H9 (cell line): ENCODE measurements at regions not wholly inside any gene's neighbourhood (a gene's known extent, or its start where the extent isn't known, plus 50 kb on each side); places are given as distances from the start of the nearest gene placed in this dataset.
A peak's percentile ranks its signal among the peaks of the same experiment; 100 is the strongest.
"Not testable (repeated sequence)": the region's sequence is repeated elsewhere in the genome, so short reads cannot be mapped to it uniquely, and the experiment has no call there.

Experiments
- DNase-seq: peaks from one replicate; pipeline ENCODE4 v3.0.0-alpha.2; 2017
- H2AFZ ChIP-seq: one replicate; pipeline ENCODE4 v1.6.1; 2013; ENCODE audit warnings: mild to moderate bottlenecking, low read length, control low read depth, moderate library complexity
- H2AK5ac ChIP-seq: 2 replicates; pipeline ENCODE4 v1.6.1; 2013; ENCODE audit warnings: low read length, control low read depth, mixed read lengths; ENCODE audit not compliant: insufficient read length
- H2BK120ac ChIP-seq: one replicate; pipeline ENCODE4 v1.6.1; 2013; ENCODE audit warnings: low read depth, mild to moderate bottlenecking, low read length, control low read depth, inconsistent platforms; ENCODE audit not compliant: poor library complexity, severe bottlenecking
- H2BK12ac ChIP-seq: 2 replicates; pipeline ENCODE4 v1.6.1; 2013; ENCODE audit warnings: low read length, control low read depth, mixed read lengths, low read depth; ENCODE audit not compliant: insufficient read length
- H2BK15ac ChIP-seq: 2 replicates; pipeline ENCODE4 v1.6.1; 2013; ENCODE audit warnings: low read depth, low read length, control low read depth
- H2BK20ac ChIP-seq: one replicate; pipeline ENCODE4 v1.6.1; 2013; ENCODE audit warnings: low read depth, mild to moderate bottlenecking, low read length, control low read depth, inconsistent platforms; ENCODE audit not compliant: poor library complexity, severe bottlenecking
- H2BK5ac ChIP-seq: 2 replicates; pipeline ENCODE4 v1.6.1; 2013; ENCODE audit warnings: low read length, control low read depth, mixed read lengths; ENCODE audit not compliant: insufficient read length
- H3K14ac ChIP-seq: 2 replicates; pipeline ENCODE4 v1.6.1; 2013; ENCODE audit warnings: low read length, control low read depth; ENCODE audit not compliant: insufficient read depth
- H3K18ac ChIP-seq: 2 replicates; pipeline ENCODE4 v1.6.1; 2013; ENCODE audit warnings: low read depth, mild to moderate bottlenecking, mixed read lengths, low read length, control low read depth; ENCODE audit not compliant: insufficient read length
- H3K23ac ChIP-seq: 2 replicates; pipeline ENCODE4 v1.6.1; 2013; ENCODE audit warnings: low read length, control low read depth, mixed read lengths, low read depth; ENCODE audit not compliant: insufficient read length
- H3K23me2 ChIP-seq: 2 replicates; pipeline ENCODE4 v1.6.1; 2013; ENCODE audit warnings: low read depth, mild to moderate bottlenecking, mixed read lengths, low read length, control low read depth; ENCODE audit not compliant: insufficient read length, poor library complexity, severe bottlenecking
- H3K27ac ChIP-seq: 2 replicates; pipeline ENCODE4 v1.5.1; 2013; ENCODE audit warnings: low read length, control low read depth, mixed read lengths, low read depth; ENCODE audit not compliant: insufficient read length
- H3K27me3 ChIP-seq: 2 replicates; pipeline ENCODE4 v1.6.1; 2013; ENCODE audit warnings: low read length, control low read depth, inconsistent platforms; ENCODE audit not compliant: insufficient read depth
- H3K4ac ChIP-seq: 2 replicates; pipeline ENCODE4 v1.6.1; 2013; ENCODE audit warnings: low read depth, mild to moderate bottlenecking, control low read depth, inconsistent platforms, low read length, moderate library complexity
- H3K4me1 ChIP-seq: 2 replicates; pipeline ENCODE4 v1.6.1; 2013; ENCODE audit warnings: low read length, control low read depth, inconsistent platforms; ENCODE audit not compliant: insufficient read depth
- H3K4me2 ChIP-seq: 2 replicates; pipeline ENCODE4 v1.6.1; 2013; ENCODE audit warnings: low read length, control low read depth, mixed read lengths; ENCODE audit not compliant: insufficient read length, insufficient read depth
- H3K56ac ChIP-seq: 2 replicates; pipeline ENCODE4 v1.6.1; 2013; ENCODE audit warnings: low read depth, mild to moderate bottlenecking, mixed read lengths, low read length, control low read depth; ENCODE audit not compliant: insufficient read length
- H3K79me1 ChIP-seq: 2 replicates; pipeline ENCODE4 v1.6.1; 2013; ENCODE audit warnings: low read depth, mild to moderate bottlenecking, moderate library complexity, low read length, control low read depth, inconsistent platforms; ENCODE audit not compliant: insufficient read depth, poor library complexity, severe bottlenecking
- H3K79me2 ChIP-seq: 2 replicates; pipeline ENCODE4 v1.6.1; 2013; ENCODE audit warnings: low read length, control low read depth, inconsistent platforms; ENCODE audit not compliant: insufficient read depth
- H3K9ac ChIP-seq: 2 replicates; pipeline ENCODE4 v1.6.1; 2013; ENCODE audit warnings: low read length, control low read depth, mixed read lengths; ENCODE audit not compliant: insufficient read length; ENCODE audit errors: extremely low read depth
- H3K9me3 ChIP-seq: one replicate; pipeline ENCODE4 v1.6.1; 2013; ENCODE audit warnings: low read depth, low read length, inconsistent platforms; ENCODE audit not compliant: control insufficient read depth
- H3T11ph ChIP-seq: one replicate; pipeline ENCODE4 v1.6.1; 2013; ENCODE audit warnings: mild to moderate bottlenecking, low read length, control low read depth, inconsistent platforms
- H4K20me1 ChIP-seq: one replicate; pipeline ENCODE4 v1.6.1; 2013; ENCODE audit not compliant: control insufficient read depth, insufficient read length, insufficient read depth
- H4K5ac ChIP-seq: 2 replicates; pipeline ENCODE4 v1.6.1; 2013; ENCODE audit warnings: low read depth, mild to moderate bottlenecking, mixed read lengths, low read length, control low read depth; ENCODE audit not compliant: insufficient read length
- H4K8ac ChIP-seq: replicated peaks from 2 replicates; pipeline ENCODE4 v1.6.1; 2013; ENCODE audit warnings: low read length, control low read depth, mixed read lengths, low read depth; ENCODE audit not compliant: insufficient read length
- H4K91ac ChIP-seq: 2 replicates; pipeline ENCODE4 v1.6.1; 2013; ENCODE audit warnings: low read depth, mild to moderate bottlenecking, moderate library complexity, mixed read lengths, low read length, control low read depth; ENCODE audit not compliant: insufficient read length
- H3K27ac Mint-ChIP-seq, 3 experiments: 2 replicates in 2 of 3; 3 replicates in 1 of 3; pipeline ENCODE4 v1.8.0; 2020 to 2021; ENCODE audit warnings: mixed read lengths in 3 of 3, mild to moderate bottlenecking in 1 of 3, moderate library complexity in 1 of 3
- H3K27me3 Mint-ChIP-seq: 2 replicates; pipeline ENCODE4 v1.8.0; 2021; ENCODE audit warnings: low read depth, mild to moderate bottlenecking, moderate library complexity, mixed read lengths
- H3K36me3 Mint-ChIP-seq, 3 experiments: 2 replicates in 2 of 3; 3 replicates in 1 of 3; pipeline ENCODE4 v1.8.0; 2020 to 2021; ENCODE audit warnings: low read depth in 3 of 3, mixed read lengths in 3 of 3; ENCODE audit not compliant: insufficient read depth in 1 of 3
- H3K4me1 Mint-ChIP-seq, 2 experiments: 2 replicates each; pipeline ENCODE4 v1.8.0; 2020; ENCODE audit warnings: mixed read lengths in 2 of 2
- H3K4me3 Mint-ChIP-seq, 2 experiments: 2 replicates in 1 of 2; 3 replicates in 1 of 2; pipeline ENCODE4 v1.8.0; 2020 to 2021; ENCODE audit warnings: mild to moderate bottlenecking in 2 of 2, mixed read lengths in 2 of 2, moderate library complexity in 1 of 2
- H3K9me3 Mint-ChIP-seq, 2 experiments: 2 replicates in 1 of 2; 3 replicates in 1 of 2; pipeline ENCODE4 v1.8.0; 2020; ENCODE audit warnings: mild to moderate bottlenecking in 2 of 2, mixed read lengths in 2 of 2, moderate library complexity in 1 of 2
- WGBS: extraction: QIAGEN DNeasy Blood & Tissue Kit; methylation state at CpG from one replicate; pipeline ENCODE4 v1.1.7; 2013; ENCODE audit warnings: missing lambda C conversion rate, low lambda C conversion rate, mixed read lengths; ENCODE audit not compliant: insufficient read length; ENCODE audit errors: extremely low coverage; 5-methylcytosine and 5-hydroxymethylcytosine counted together
- TF ChIP-seq, protein P1 (sequence below): fragments of 200-600 bp; sonication (generic); conservative IDR thresholded peaks from 3 replicates; pipeline ENCODE4 v1.8.0; 2021; ENCODE audit warnings: antibody characterized with exemption, mild to moderate bottlenecking

DNA sequence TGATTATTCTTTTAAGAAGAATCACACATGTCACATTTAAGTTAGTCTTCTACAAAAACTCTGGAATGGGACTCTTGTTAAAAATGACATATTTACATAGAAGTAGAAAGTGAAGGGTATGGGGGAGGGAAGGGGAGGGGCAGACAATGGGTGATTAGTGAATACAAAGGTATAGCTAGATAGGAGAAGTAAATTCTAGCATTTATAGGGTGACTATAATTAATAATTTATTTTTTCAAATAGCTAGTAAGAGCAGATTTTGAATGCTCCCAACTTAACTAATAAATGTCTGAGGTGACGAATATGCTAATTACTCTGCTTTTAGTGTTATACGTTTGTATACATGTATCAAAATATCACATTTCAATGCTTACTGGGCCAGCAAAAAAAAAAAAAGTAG lies 59.4 kb downstream of the BLTP3B start:
- H3K79me1 ChIP-seq: no peaks in the 10 kb centered on the region
- H3K27me3 ChIP-seq: no peaks in the 10 kb centered on the region
- H3K27me3 Mint-ChIP-seq: no peaks in the 10 kb centered on the region; the same call in 1 of the 2 replicates
- H3K79me2 ChIP-seq: no peaks in the 10 kb centered on the region
- H2AFZ ChIP-seq: no peak overlapping the region
- no peak overlapping the region for H3K4ac ChIP-seq
- H3T11ph ChIP-seq: no peak overlapping the region
- H4K8ac ChIP-seq: no peak overlapping the region
- H2BK15ac ChIP-seq: no peak overlapping the region
- no peak overlapping the region for H2BK120ac ChIP-seq
- H4K5ac ChIP-seq: no peak overlapping the region
- H2BK12ac ChIP-seq: no peak overlapping the region
- H3K36me3 Mint-ChIP-seq: peaks cover 51 to 75% (median 73%) of the 10 kb centered on the region in 3 experiments
- no peak overlapping the region for H3K23ac ChIP-seq
- no peak overlapping the region for H3K4me2 ChIP-seq
- H3K14ac ChIP-seq: no peak overlapping the region
- H3K4me1 Mint-ChIP-seq: peaks cover 4% of the 10 kb centered on the region in 2 experiments; a peak in 3 of 4 replicates
- no peaks in the 10 kb centered on the region for H4K20me1 ChIP-seq
- H3K56ac ChIP-seq: no peak overlapping the region
- H2AK5ac ChIP-seq: no peak overlapping the region
- H3K27ac ChIP-seq: no peak overlapping the region
- H3K23me2 ChIP-seq: no peaks in the 10 kb centered on the region
- no peak overlapping the region for H3K9ac ChIP-seq
- H3K4me1 ChIP-seq: no peaks in the 10 kb centered on the region
- H3K4me3 Mint-ChIP-seq: no peak overlapping the region
- H4K91ac ChIP-seq: no peak overlapping the region
- DNase-seq: no peak
- no peak overlapping the region for H2BK5ac ChIP-seq
- no peak overlapping the region for H3K18ac ChIP-seq
- H2BK20ac ChIP-seq: no peak overlapping the region
- no peak overlapping the region for H3K27ac Mint-ChIP-seq
- peaks cover 26% of the 10 kb centered on the region for H3K9me3 ChIP-seq
- WGBS: no CpG with 5 or more reads among the region's 2 CpGs
- H3K9me3 Mint-ChIP-seq: peaks cover 33 to 40% of the 10 kb centered on the region in 2 experiments
- TF ChIP-seq, protein P1, sequence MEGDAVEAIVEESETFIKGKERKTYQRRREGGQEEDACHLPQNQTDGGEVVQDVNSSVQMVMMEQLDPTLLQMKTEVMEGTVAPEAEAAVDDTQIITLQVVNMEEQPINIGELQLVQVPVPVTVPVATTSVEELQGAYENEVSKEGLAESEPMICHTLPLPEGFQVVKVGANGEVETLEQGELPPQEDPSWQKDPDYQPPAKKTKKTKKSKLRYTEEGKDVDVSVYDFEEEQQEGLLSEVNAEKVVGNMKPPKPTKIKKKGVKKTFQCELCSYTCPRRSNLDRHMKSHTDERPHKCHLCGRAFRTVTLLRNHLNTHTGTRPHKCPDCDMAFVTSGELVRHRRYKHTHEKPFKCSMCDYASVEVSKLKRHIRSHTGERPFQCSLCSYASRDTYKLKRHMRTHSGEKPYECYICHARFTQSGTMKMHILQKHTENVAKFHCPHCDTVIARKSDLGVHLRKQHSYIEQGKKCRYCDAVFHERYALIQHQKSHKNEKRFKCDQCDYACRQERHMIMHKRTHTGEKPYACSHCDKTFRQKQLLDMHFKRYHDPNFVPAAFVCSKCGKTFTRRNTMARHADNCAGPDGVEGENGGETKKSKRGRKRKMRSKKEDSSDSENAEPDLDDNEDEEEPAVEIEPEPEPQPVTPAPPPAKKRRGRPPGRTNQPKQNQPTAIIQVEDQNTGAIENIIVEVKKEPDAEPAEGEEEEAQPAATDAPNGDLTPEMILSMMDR: no peak

DNA sequence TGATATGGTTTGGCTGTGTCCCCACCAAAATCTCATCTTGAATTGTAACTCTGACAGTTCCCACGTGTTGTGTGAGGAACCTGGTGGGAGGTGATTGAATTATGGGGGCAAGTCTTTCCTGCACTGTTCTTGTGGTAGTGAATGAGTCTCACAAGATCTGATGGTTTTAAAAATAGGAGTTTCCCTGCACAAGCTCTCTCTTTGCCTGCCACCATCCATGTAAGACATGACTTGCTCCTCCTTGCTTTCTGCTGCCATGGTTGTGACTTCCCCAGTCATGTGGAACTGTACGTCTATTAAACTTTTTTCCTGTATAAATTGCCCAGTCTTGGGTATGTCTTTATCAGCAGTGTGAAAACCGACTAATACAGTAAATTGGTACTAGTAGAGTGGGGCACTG lies 63.9 kb downstream of the BLTP3B start:
- not testable (repeated sequence) for H2BK12ac ChIP-seq, H3T11ph ChIP-seq, H4K20me1 ChIP-seq, H3K18ac ChIP-seq, H3K79me2 ChIP-seq, H2BK20ac ChIP-seq, H3K4me3 Mint-ChIP-seq, H4K91ac ChIP-seq, H4K8ac ChIP-seq, H3K56ac ChIP-seq, H3K23ac ChIP-seq, H2BK120ac ChIP-seq, H2BK15ac ChIP-seq, H3K14ac ChIP-seq, H3K4me1 ChIP-seq, DNase-seq, H3K27ac ChIP-seq, H3K4ac ChIP-seq, H3K79me1 ChIP-seq, H3K27me3 ChIP-seq, H2AK5ac ChIP-seq, H3K4me2 ChIP-seq, H3K23me2 ChIP-seq, H4K5ac ChIP-seq, H3K4me1 Mint-ChIP-seq, H3K27me3 Mint-ChIP-seq, H2AFZ ChIP-seq, H2BK5ac ChIP-seq, H3K9ac ChIP-seq
- H3K27ac Mint-ChIP-seq: peak overlapping the region in 1 of 3 experiments; percentile 22; a peak in 3 of 7 replicates
- peaks cover 26% of the 10 kb centered on the region for H3K9me3 ChIP-seq
- H3K9me3 Mint-ChIP-seq: peaks cover 38 to 40% of the 10 kb centered on the region in 2 experiments
- WGBS: no CpG with 5 or more reads among the region's 3 CpGs
- peaks cover 55 to 68% (median 66%) of the 10 kb centered on the region in 3 experiments for H3K36me3 Mint-ChIP-seq
